HepG2 (cell line): ENCODE measurements at regions not wholly inside any gene's neighbourhood (a gene's known extent, or its start where the extent isn't known, plus 50 kb on each side); places are given as distances from the start of the nearest gene placed in this dataset.
A peak's percentile ranks its signal among the peaks of the same experiment; 100 is the strongest.

ENCODE experiments used
- ATAC-seq: fragments of 200-7000 bp; cut with Tn5 transposase; 3 replicates; pipeline ENCODE4 v1.9.1; 2020; ENCODE audit warnings: mild to moderate bottlenecking, moderate library complexity
- BruUV-seq: library from RNA; stranded (reverse); fragments of 400-500 nt; replicated peaks from 2 replicates; lab custom pipeline; 2021; lab: Mats Ljungman, UMichigan
- CTCF ChIA-PET: fragments of 300-600 bp; formaldehyde crosslinking; extraction: SDS; loops from one replicate; lab custom pipeline; 2021; ENCODE audit warnings: low total read pairs, inconsistent platforms, low intra/inter-chr PET ratio; lab: Yijun Ruan, JAX
- POLR2A ChIA-PET: fragments of 350-600 bp; sonication (Branson Sonifier 250); formaldehyde crosslinking; loops from one replicate; lab custom pipeline; 2020; ENCODE audit warnings: antibody characterized with exemption, inconsistent platforms; lab: Yijun Ruan, JAX
- DNase-seq: peaks from one replicate; pipeline ENCODE4 v3.0.0-alpha.2; 2015; ENCODE audit warnings: low spot score
- FAIRE-seq: peaks from 3 replicates; lab custom pipeline; 2011; peaks lifted over from hg19 to GRCh38; lab: Jason Lieb, UNC
- H2AFZ ChIP-seq: one replicate; pipeline ENCODE4 v1.6.1; 2011; ENCODE audit warnings: low read length, inconsistent platforms
- H3K27ac ChIP-seq: fragments of 300-600 bp; 3 replicates; pipeline ENCODE4 v1.8.0; 2011; ENCODE audit warnings: mixed run types, mild to moderate bottlenecking, mixed read lengths, low read length, inconsistent platforms; ENCODE audit not compliant: insufficient read depth; ENCODE audit errors: extremely low read length
- H3K27me3 ChIP-seq, 2 experiments: fragments of 200-600 bp in 1 of 2; 2 replicates in 1 of 2; 3 replicates in 1 of 2; pipeline versions ENCODE4 v1.6.0 to v1.8.0; 2011; ENCODE audit warnings: low read length in 2 of 2, mild to moderate bottlenecking in 2 of 2, moderate library complexity in 2 of 2, inconsistent platforms in 1 of 2; ENCODE audit not compliant: insufficient read depth in 2 of 2, control insufficient read depth in 1 of 2
- H3K36me3 ChIP-seq, 2 experiments: fragments of 200-600 bp in 1 of 2; replicated peaks in 1 of 2; 2 replicates in 1 of 2; 3 replicates in 1 of 2; pipeline versions ENCODE4 v1.5.1 to v1.8.0; 2011; ENCODE audit warnings: low read length in 2 of 2, inconsistent platforms in 1 of 2; ENCODE audit not compliant: insufficient read depth in 2 of 2, control insufficient read depth in 1 of 2
- H3K4me1 ChIP-seq: 2 replicates; pipeline ENCODE4 v1.5.1; 2012; ENCODE audit warnings: low read length, inconsistent platforms; ENCODE audit not compliant: insufficient read depth
- H3K4me2 ChIP-seq: 2 replicates; pipeline ENCODE4 v1.6.0; 2011; ENCODE audit warnings: low read depth, low read length, inconsistent platforms
- H3K4me3 ChIP-seq, 3 experiments: fragments of 200-600 bp in 1 of 3; sonication (generic), shearing (Covaris generic) in 1 of 3; replicated peaks in 1 of 3; 2 replicates each; pipeline ENCODE4 v1.5.1; 2011 to 2016; ENCODE audit warnings: low read length in 3 of 3, inconsistent platforms in 2 of 3, low read depth in 2 of 3, mild to moderate bottlenecking in 2 of 3, control low read depth in 1 of 3, mixed read lengths in 1 of 3; ENCODE audit not compliant: insufficient read depth in 1 of 3
- H3K79me2 ChIP-seq: one replicate; pipeline ENCODE4 v1.6.1; 2011; ENCODE audit warnings: low read length, inconsistent platforms; ENCODE audit not compliant: insufficient read depth
- H3K9ac ChIP-seq: 2 replicates; pipeline ENCODE4 v1.6.0; 2011; ENCODE audit warnings: mild to moderate bottlenecking, low read depth, low read length, inconsistent platforms; ENCODE audit not compliant: insufficient read depth
- H3K9me3 ChIP-seq: 2 replicates; pipeline ENCODE4 v1.5.1; 2012; ENCODE audit warnings: mild to moderate bottlenecking, low read length
- H4K20me1 ChIP-seq: 2 replicates; pipeline ENCODE4 v1.6.0; 2011; ENCODE audit warnings: inconsistent platforms, mild to moderate bottlenecking, low read length, moderate library complexity; ENCODE audit not compliant: insufficient read depth
- CCDC6 ChIP-seq: sonication (generic); formaldehyde crosslinking; IDR thresholded peaks from 2 replicates; pipeline ENCODE4 v1.8.1; 2022; ENCODE audit warnings: mild to moderate bottlenecking, missing genetic modification reagents, moderate library complexity
- EED ChIP-seq: sonication (generic); formaldehyde crosslinking; IDR thresholded peaks from 2 replicates; pipeline ENCODE4 v1.5.0; 2020; ENCODE audit warnings: mild to moderate bottlenecking, missing genetic modification reagents
- ESRRA ChIP-seq: sonication (generic); formaldehyde crosslinking; IDR thresholded peaks from 2 replicates; pipeline ENCODE4 v1.5.1; 2020; ENCODE audit warnings: mild to moderate bottlenecking, low read depth, missing genetic modification reagents
- NAIF1 ChIP-seq: sonication (generic); formaldehyde crosslinking; IDR thresholded peaks from 2 replicates; pipeline ENCODE4 v1.5.0; 2020; ENCODE audit warnings: mild to moderate bottlenecking, missing genetic modification reagents, borderline replicate concordance
- PAF1 ChIP-seq: IDR thresholded peaks from 2 replicates; pipeline ENCODE4 v1.6.1; 2016; ENCODE audit warnings: missing genetic modification reagents, missing compliant biosample characterization
- ZMYM2 ChIP-seq: sonication (generic); formaldehyde crosslinking; IDR thresholded peaks from 2 replicates; pipeline ENCODE4 v1.8.0; 2022; ENCODE audit warnings: mild to moderate bottlenecking, missing genetic modification reagents
- ZNF121 ChIP-seq: sonication (generic); formaldehyde crosslinking; IDR thresholded peaks from 2 replicates; pipeline ENCODE4 v1.5.0; 2020; ENCODE audit warnings: mild to moderate bottlenecking, missing genetic modification reagents
- ZNF44 ChIP-seq: sonication (generic); formaldehyde crosslinking; IDR thresholded peaks from 2 replicates; pipeline ENCODE4 v1.5.1; 2020; ENCODE audit warnings: mild to moderate bottlenecking, missing genetic modification reagents
- ZNF441 ChIP-seq: sonication (generic); formaldehyde crosslinking; IDR thresholded peaks from 2 replicates; pipeline ENCODE4 v1.7.0; 2021; ENCODE audit warnings: missing genetic modification reagents, borderline replicate concordance
- ZNF468 ChIP-seq: sonication (generic); formaldehyde crosslinking; IDR thresholded peaks from 2 replicates; pipeline ENCODE4 v1.8.0; 2022; ENCODE audit warnings: mild to moderate bottlenecking, moderate library complexity, missing genetic modification reagents
- ZNF749 ChIP-seq: sonication (generic); formaldehyde crosslinking; IDR thresholded peaks from 2 replicates; pipeline ENCODE4 v1.8.0; 2022; ENCODE audit warnings: mild to moderate bottlenecking, missing genetic modification reagents, moderate library complexity, borderline replicate concordance
- WGBS: methylation state at CpG from one replicate; pipeline ENCODE4 v1.1.6; 2017; ENCODE audit warnings: low lambda C conversion rate; 5-methylcytosine and 5-hydroxymethylcytosine counted together
- in situ Hi-C: cut with HindIII; loops from 2 replicates; pipeline ENCODE4 v1.10.0; 2017; ENCODE audit warnings: low pct_unique_long_range_greater_than_20kb; ENCODE audit not compliant: extremely low pct_ligation_motif_present
- intact Hi-C: fragments of 100-400 bp; cut with micrococcal nuclease; formaldehyde crosslinking; loops from one replicate; pipeline ENCODE4 v1.10.0; 2022; ENCODE audit not compliant: unreplicated experiment
- TF ChIP-seq, protein P1 (sequence below): IDR thresholded peaks from 2 replicates; pipeline ENCODE4 v1.6.1; 2016; ENCODE audit warnings: missing genetic modification reagents, missing compliant biosample characterization

DNA sequence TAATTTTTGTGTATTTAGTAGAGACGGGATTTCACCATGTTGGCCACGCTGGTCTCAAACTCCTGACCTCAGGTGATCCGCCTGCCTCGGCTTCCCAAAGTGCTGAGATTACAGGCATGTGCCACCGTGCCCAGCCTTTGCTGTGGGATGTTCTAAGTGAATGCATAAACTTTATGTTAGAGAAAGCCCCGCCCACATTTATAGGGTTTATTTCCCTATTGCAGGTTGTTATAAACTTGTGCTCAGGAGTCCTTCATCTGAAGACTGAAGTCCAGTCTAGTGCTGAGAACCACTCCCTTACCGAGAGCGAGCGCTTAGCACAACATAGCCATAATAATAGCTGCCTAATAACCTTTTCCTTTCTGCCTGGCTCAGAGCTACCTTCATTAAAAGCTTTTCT lies 75.4 kb upstream of the ZNF217 start (continued):
- no peak for TF ChIP-seq ZNF441 (CRISPR knock-in tag)

DNA sequence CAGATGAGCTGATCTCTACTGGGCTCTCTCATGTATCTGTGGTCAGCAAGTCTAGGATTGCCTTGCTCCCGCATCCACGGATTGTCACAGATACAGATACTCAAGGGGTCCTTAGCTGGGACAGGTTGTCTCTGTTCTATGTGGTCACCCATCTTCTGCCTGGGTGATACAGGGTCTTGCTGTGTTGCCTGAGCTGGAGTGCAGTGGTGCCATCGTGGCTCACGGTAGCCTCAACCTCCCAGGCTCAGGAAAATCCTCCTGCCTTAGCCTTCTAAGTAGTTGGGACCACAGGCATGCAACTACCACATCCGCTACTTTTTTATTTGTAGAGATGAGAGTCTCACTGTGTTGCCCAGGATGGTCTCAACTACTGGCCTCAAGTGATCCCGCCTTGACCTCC lies 72.5 kb upstream of the ZNF217 start:
- CTCF ChIA-PET = no interaction called here
- WGBS = 93% methylated on average over 6 of the region's 6 CpGs
- no peak overlapping the region for H3K4me2 ChIP-seq
- no peak overlapping the region for H2AFZ ChIP-seq
- H4K20me1 ChIP-seq = no peaks in the 10 kb centered on the region
- DNase-seq (no peak), FAIRE-seq (no peak), ATAC-seq (no peak)
- H3K4me1 ChIP-seq = peaks cover 30% of the 10 kb centered on the region
- BruUV-seq = no TSS peak
- H3K36me3 ChIP-seq = no peaks in the 10 kb centered on the region
- H3K79me2 ChIP-seq = no peaks in the 10 kb centered on the region
- in situ Hi-C loops (no loop called here), intact Hi-C loops (no loop called here)
- POLR2A ChIA-PET = interaction anchor here (1.4 kb wide), 1 partner anchor 11 kb away, joined by 3 read pairs; no protein-coding TSS in a partner anchor
- H3K27me3 ChIP-seq = no peaks in the 10 kb centered on the region
- no peak overlapping the region for H3K27ac ChIP-seq
- H3K9me3 ChIP-seq = no peaks in the 10 kb centered on the region
- no peak overlapping the region for H3K4me3 ChIP-seq
- TF ChIP-seq CCDC6 (CRISPR knock-in tag) (no peak), ZNF121 (CRISPR knock-in tag) (0 out of 2 replicates have a peak, but pooled peaks have one; percentile 13)
- no peak overlapping the region for H3K9ac ChIP-seq

DNA sequence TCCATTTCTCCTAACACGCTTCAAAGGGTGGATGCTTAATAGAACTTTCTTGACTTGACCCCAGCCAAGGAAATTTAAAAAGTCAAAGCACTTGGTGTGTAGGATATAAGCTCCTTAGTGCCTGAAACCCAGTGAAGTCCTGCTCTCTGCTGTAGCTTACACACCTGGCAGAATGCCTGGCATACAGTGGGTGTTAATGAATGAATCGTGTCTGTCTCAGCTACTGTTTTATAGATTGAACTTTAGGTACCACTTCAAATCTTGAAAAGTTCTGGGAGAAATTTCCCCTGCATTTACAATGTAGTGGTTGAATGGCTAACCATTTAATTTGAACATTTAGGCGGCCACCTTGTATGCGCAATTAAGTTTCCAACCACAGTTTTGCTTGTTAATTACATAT lies 70.5 kb upstream of the ZNF217 start:
- Histone ChIP-seq H4K20me1 (no peaks in the 10 kb centered on the region), H3K9ac (no peak overlapping the region), H2AFZ (no peak overlapping the region), H3K4me2 (no peak overlapping the region), H3K36me3 (no peaks in the 10 kb centered on the region), H3K79me2 (no peaks in the 10 kb centered on the region), H3K27me3 (no peaks in the 10 kb centered on the region), H3K27ac (no peak overlapping the region), H3K9me3 (no peaks in the 10 kb centered on the region), H3K4me3 (no peak overlapping the region), H3K4me1 (peaks cover 37% of the 10 kb centered on the region)
- DNase-seq (no peak), ATAC-seq (no peak), FAIRE-seq (no peak)
- CTCF ChIA-PET = no interaction called here
- no peak for TF ChIP-seq ZNF44
- TF ChIP-seq ZNF749 (CRISPR knock-in tag) = no peak
- TF ChIP-seq ESRRA = no peak
- TF ChIP-seq ZNF468 (CRISPR knock-in tag) = no peak
- no peak for TF ChIP-seq EED (CRISPR knock-in tag)
- TF ChIP-seq PAF1 (CRISPR knock-in tag) = no peak
- TF ChIP-seq, protein P1, sequence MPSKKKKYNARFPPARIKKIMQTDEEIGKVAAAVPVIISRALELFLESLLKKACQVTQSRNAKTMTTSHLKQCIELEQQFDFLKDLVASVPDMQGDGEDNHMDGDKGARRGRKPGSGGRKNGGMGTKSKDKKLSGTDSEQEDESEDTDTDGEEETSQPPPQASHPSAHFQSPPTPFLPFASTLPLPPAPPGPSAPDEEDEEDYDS (CRISPR knock-in tag) = no peak
- TF ChIP-seq ZMYM2 (CRISPR knock-in tag) = no peak
- no peak for TF ChIP-seq NAIF1
- intact Hi-C loops = loop anchor here (5.0 kb wide), 1 partner anchor 253 kb away; no protein-coding TSS in a partner anchor
- POLR2A ChIA-PET = interaction anchor here (1.2 to 2.0 kb wide), 3 partner anchors 11 to 41 kb away, joined by 5 to 11 read pairs (median 7); no protein-coding TSS in a partner anchor
- in situ Hi-C loops = no loop called here
- no TSS peak for BruUV-seq
- WGBS = 89% methylated on average over 4 of the region's 4 CpGs
